Peyer's patch (tissue), 4 donors: ENCODE measurements at regions not wholly inside any gene's neighbourhood (a gene's known extent, or its start where the extent isn't known, plus 50 kb on each side); places are given as distances from the start of the nearest gene placed in this dataset.

Experiments
- DNase-seq, 3 donors: peaks; one replicate each; pipeline ENCODE4 v3.0.0-alpha.2; 2017 to 2019
- H3K27ac ChIP-seq, 4 donors: fragments of 200-600 bp; sonication (generic); one replicate each; pipeline ENCODE4 v1.5.1; 2016 to 2019
- H3K27me3 ChIP-seq, 2 donors: fragments of 200-600 bp; sonication (generic); one replicate each; pipeline ENCODE4 v1.5.1; 2019
- H3K36me3 ChIP-seq, 3 donors: fragments of 200-600 bp; sonication (generic); one replicate each; pipeline ENCODE4 v1.5.1; 2016 to 2019
- H3K4me1 ChIP-seq, 4 donors: fragments of 200-600 bp; sonication (generic); one replicate each; pipeline ENCODE4 v1.5.1; 2016 to 2019
- H3K4me3 ChIP-seq, 4 donors: fragments of 200-600 bp; sonication (generic); 1 replicate in 3 of 4; 2 replicates in 1 of 4; pipeline ENCODE4 v1.5.1; 2016 to 2019; ENCODE audit warnings: mild to moderate bottlenecking in 1 of 4
- H3K9me3 ChIP-seq, 4 donors: fragments of 200-600 bp; sonication (generic); one replicate each; pipeline ENCODE4 v1.5.1; 2016 to 2019; ENCODE audit warnings: mild to moderate bottlenecking in 1 of 4
- CTCF ChIP-seq, 6 experiments: fragments of 450-650 bp in 4 of 6; fragments of 200-600 bp in 2 of 6; sonication (generic) in 1 of 6; IDR thresholded peaks; one replicate each; pipeline ENCODE4 v1.5.1; 2017 to 2019; ENCODE audit warnings: antibody characterized with exemption in 6 of 6, mild to moderate bottlenecking in 3 of 6, moderate library complexity in 1 of 6
- POLR2A ChIP-seq, 2 donors: fragments of 450-650 bp; IDR thresholded peaks; one replicate each; pipeline ENCODE4 v1.5.1; 2017; ENCODE audit warnings: antibody characterized with exemption in 2 of 2, mild to moderate bottlenecking in 2 of 2, moderate library complexity in 2 of 2

GRCh38 chr4:180734753-180735432 is 1508.3 kb upstream of the TENM3 start:
- H3K4me3 ChIP-seq = no peak overlapping the region
- H3K27ac ChIP-seq = no peak overlapping the region
- H3K27me3 ChIP-seq = no peaks in the 10 kb centered on the region
- H3K36me3 ChIP-seq = no peaks in the 10 kb centered on the region
- no peaks in the 10 kb centered on the region for H3K4me1 ChIP-seq
- H3K9me3 ChIP-seq = no peaks in the 10 kb centered on the region
- TF ChIP-seq CTCF (IDR thresholded peaks at IDR 0.05) (no peak), POLR2A (IDR thresholded peaks at IDR 0.05) (no peak)
- no peak for DNase-seq

GRCh38 chr4:180741703-180742102 is 1501.5 kb upstream of the TENM3 start:
- DNase-seq = no peak
- no peaks in the 10 kb centered on the region for H3K9me3 ChIP-seq
- no peak overlapping the region for H3K4me3 ChIP-seq
- no peak overlapping the region for H3K27ac ChIP-seq
- H3K4me1 ChIP-seq = no peaks in the 10 kb centered on the region
- H3K27me3 ChIP-seq = no peaks in the 10 kb centered on the region
- TF ChIP-seq CTCF (IDR thresholded peaks at IDR 0.05) (no peak), POLR2A (IDR thresholded peaks at IDR 0.05) (no peak)
- no peaks in the 10 kb centered on the region for H3K36me3 ChIP-seq

DNA sequence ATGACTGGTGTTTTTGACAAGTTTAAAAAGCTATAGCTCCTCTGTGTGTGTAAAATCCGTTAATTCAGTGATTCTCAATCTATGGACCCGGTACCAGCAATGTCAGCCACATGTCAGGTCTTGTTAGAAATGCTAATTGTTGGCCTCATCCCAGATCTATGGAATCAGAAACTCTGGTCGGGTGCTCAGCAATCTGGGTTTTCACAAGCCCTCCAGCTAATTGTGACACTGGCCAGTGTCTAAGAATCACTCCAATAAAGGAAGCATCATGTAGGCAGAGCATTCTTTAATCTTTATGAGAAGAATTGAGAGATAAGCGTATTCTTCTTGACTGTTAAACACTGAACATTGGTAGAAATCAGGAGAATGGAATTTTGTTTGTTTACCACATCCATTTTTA is 1498.2 kb upstream of the TENM3 start:
- no peak overlapping the region for H3K4me3 ChIP-seq
- no peaks in the 10 kb centered on the region for H3K27me3 ChIP-seq
- no peaks in the 10 kb centered on the region for H3K9me3 ChIP-seq
- TF ChIP-seq POLR2A (IDR thresholded peaks at IDR 0.05) (no peak), CTCF (IDR thresholded peaks at IDR 0.05) (no peak)
- no peak for DNase-seq
- no peak overlapping the region for H3K27ac ChIP-seq
- no peaks in the 10 kb centered on the region for H3K36me3 ChIP-seq
- H3K4me1 ChIP-seq = no peaks in the 10 kb centered on the region

DNA sequence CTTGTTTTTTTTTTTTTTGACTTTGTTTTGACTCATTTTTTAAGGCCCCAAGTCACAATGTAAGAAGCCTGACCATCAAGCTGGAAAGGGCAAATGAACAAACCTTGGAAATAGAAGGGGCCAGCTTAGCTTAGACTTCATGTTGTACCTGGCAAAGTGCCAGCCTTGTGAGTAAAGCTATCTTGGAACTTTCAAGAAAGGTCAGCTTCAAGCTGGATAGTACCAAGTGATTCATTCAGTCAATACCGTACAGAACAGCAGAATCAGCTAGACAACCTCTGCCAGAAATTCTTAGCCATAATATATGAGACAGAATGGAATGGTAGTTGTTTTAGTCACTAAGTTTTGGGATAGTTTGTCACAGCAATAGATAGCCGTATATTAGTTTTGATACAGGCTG is 1492.2 kb upstream of the TENM3 start:
- Histone ChIP-seq H3K4me1 (no peaks in the 10 kb centered on the region), H3K4me3 (no peak overlapping the region), H3K27me3 (no peaks in the 10 kb centered on the region), H3K36me3 (no peaks in the 10 kb centered on the region), H3K27ac (no peak overlapping the region), H3K9me3 (no peaks in the 10 kb centered on the region)
- no peak for DNase-seq
- TF ChIP-seq POLR2A (IDR thresholded peaks at IDR 0.05) = no peak
- no peak for TF ChIP-seq CTCF (IDR thresholded peaks at IDR 0.05)

DNA sequence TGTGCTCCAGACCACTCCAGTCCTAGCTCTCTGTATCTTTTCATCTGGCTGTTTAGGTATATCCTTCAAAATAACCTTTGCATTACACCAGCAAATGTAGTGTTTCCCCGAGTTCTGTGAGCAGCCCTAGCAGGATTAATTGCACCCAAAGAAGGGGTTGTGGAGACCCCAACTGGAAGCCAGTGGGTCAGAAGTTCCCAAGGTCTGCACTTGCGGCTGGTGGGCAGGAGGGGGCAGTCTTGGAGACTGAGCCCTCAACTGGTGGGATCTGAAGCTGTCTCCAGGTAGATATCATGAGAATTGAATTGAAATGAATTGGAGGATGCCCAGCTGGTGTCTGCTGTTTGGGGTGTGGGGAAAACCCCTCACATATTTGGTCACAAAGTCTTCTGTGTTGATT is 1485.3 kb upstream of the TENM3 start:
- DNase-seq = no peak
- Histone ChIP-seq H3K4me3 (no peak overlapping the region), H3K27ac (no peak overlapping the region), H3K4me1 (no peaks in the 10 kb centered on the region), H3K27me3 (no peaks in the 10 kb centered on the region), H3K9me3 (no peaks in the 10 kb centered on the region), H3K36me3 (no peaks in the 10 kb centered on the region)
- TF ChIP-seq CTCF (IDR thresholded peaks at IDR 0.05) (no peak), POLR2A (IDR thresholded peaks at IDR 0.05) (no peak)

DNA sequence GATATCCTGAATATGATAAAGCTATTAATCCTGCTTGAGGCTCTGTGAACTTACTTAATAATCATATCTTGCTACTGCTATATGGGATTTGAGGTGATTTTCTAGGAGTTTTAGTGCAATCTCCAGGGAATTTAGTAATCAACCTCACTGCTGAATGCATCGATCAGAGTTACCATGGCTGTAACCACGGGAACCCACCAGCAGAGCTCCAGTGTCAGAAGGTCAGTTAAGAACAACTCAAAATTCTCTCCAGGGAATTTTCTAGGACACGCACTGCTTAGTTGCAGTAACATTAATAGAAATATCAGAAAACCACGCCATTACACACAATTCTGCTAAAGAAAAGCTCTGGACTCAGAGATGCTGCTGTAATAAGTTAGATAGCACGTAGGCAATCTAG is 1477.2 kb upstream of the TENM3 start:
- H3K4me1 ChIP-seq = no peaks in the 10 kb centered on the region
- no peaks in the 10 kb centered on the region for H3K27me3 ChIP-seq
- no peaks in the 10 kb centered on the region for H3K9me3 ChIP-seq
- no peak for DNase-seq
- H3K27ac ChIP-seq = no peak overlapping the region
- no peak for TF ChIP-seq CTCF (IDR thresholded peaks at IDR 0.05)
- no peak for TF ChIP-seq POLR2A (IDR thresholded peaks at IDR 0.05)
- no peaks in the 10 kb centered on the region for H3K36me3 ChIP-seq
- H3K4me3 ChIP-seq = no peak overlapping the region
